Hepatocyte (in vitro differentiated cells): ENCODE measurements at regions not wholly inside any gene's neighbourhood (a gene's known extent, or its start where the extent isn't known, plus 50 kb on each side); places are given as distances from the start of the nearest gene placed in this dataset.

ENCODE experiments used
- DNase-seq: peaks from one replicate; pipeline ENCODE4 v3.0.0-alpha.2; 2016; ENCODE audit warnings: low spot score
- H2AFZ ChIP-seq: fragments of 200-600 bp; sonication (generic); 2 replicates; pipeline ENCODE4 v1.6.0; 2016; ENCODE audit warnings: antibody characterized with exemption, mild to moderate bottlenecking
- H3K27ac ChIP-seq: fragments of 200-600 bp; sonication (generic); 2 replicates; pipeline ENCODE4 v1.5.1; 2016; ENCODE audit warnings: mild to moderate bottlenecking
- H3K27me3 ChIP-seq: fragments of 200-600 bp; sonication (generic); 2 replicates; pipeline ENCODE4 v1.6.1; 2016
- H3K36me3 ChIP-seq: fragments of 200-600 bp; sonication (generic); replicated peaks from 2 replicates; pipeline ENCODE4 v1.5.1; 2016; ENCODE audit warnings: low read depth; ENCODE audit not compliant: insufficient read depth
- H3K4me1 ChIP-seq: fragments of 200-600 bp; sonication (generic); 2 replicates; pipeline ENCODE4 v1.5.1; 2016; ENCODE audit warnings: mild to moderate bottlenecking, moderate library complexity; ENCODE audit not compliant: insufficient read depth
- H3K4me2 ChIP-seq: fragments of 200-600 bp; sonication (generic); 2 replicates; pipeline ENCODE4 v1.6.0; 2016
- H3K4me3 ChIP-seq: fragments of 200-600 bp; sonication (generic); 2 replicates; pipeline ENCODE4 v1.5.1; 2016; ENCODE audit warnings: mild to moderate bottlenecking
- H3K79me2 ChIP-seq: fragments of 200-600 bp; sonication (generic); 2 replicates; pipeline ENCODE4 v1.6.0; 2017; ENCODE audit warnings: mild to moderate bottlenecking
- H3K9me2 ChIP-seq: fragments of 200-600 bp; sonication (generic); replicated peaks from 2 replicates; pipeline ENCODE4 v1.6.0; 2017; ENCODE audit warnings: mild to moderate bottlenecking; ENCODE audit not compliant: insufficient read depth
- H3K9me3 ChIP-seq: fragments of 200-600 bp; sonication (generic); 2 replicates; pipeline ENCODE4 v1.5.1; 2016; ENCODE audit warnings: low read depth, mild to moderate bottlenecking
- H4K20me1 ChIP-seq: fragments of 200-600 bp; sonication (generic); 2 replicates; pipeline ENCODE4 v1.6.0; 2016; ENCODE audit warnings: mild to moderate bottlenecking; ENCODE audit not compliant: insufficient read depth, poor library complexity, severe bottlenecking
- CTCF ChIP-seq: fragments of 200-600 bp; sonication (generic); IDR thresholded peaks from 2 replicates; pipeline ENCODE4 v1.5.1; 2016; ENCODE audit warnings: antibody characterized with exemption, mild to moderate bottlenecking; ENCODE audit not compliant: poor library complexity
- EZH2 ChIP-seq: fragments of 200-600 bp; sonication (generic); IDR thresholded peaks from 2 replicates; pipeline ENCODE4 v1.6.1; 2016; ENCODE audit warnings: antibody characterized with exemption, mild to moderate bottlenecking, borderline replicate concordance
- EZH2phosphoT487 ChIP-seq: fragments of 200-600 bp; sonication (generic); IDR thresholded peaks from one replicate; pipeline ENCODE4 v1.6.1; 2018; ENCODE audit warnings: antibody characterized with exemption, mild to moderate bottlenecking, low read depth, moderate library complexity; ENCODE audit not compliant: unreplicated experiment, severe bottlenecking
- WGBS: methylation state at CpG from one replicate; pipeline ENCODE4 v1.1.6; 2016; ENCODE audit warnings: low lambda C conversion rate; ENCODE audit errors: missing lambda C conversion rate; 5-methylcytosine and 5-hydroxymethylcytosine counted together

- Histone ChIP-seq H3K4me3 (no peak overlapping the region), H3K9me2 (no peaks in the 10 kb centered on the region), H2AFZ (no peak overlapping the region), H3K27me3 (no peaks in the 10 kb centered on the region), H4K20me1 (no peaks in the 10 kb centered on the region), H3K9me3 (no peaks in the 10 kb centered on the region), H3K79me2 (no peaks in the 10 kb centered on the region), H3K27ac (no peak overlapping the region), H3K36me3 (no peaks in the 10 kb centered on the region), H3K4me2 (no peak overlapping the region), H3K4me1 (peaks cover 4% of the 10 kb centered on the region)
- 72% methylated on average over 1 of the region's 1 CpG for WGBS
- no peak for DNase-seq
- TF ChIP-seq CTCF (no peak), EZH2phosphoT487 (no peak), EZH2 (no peak)
Measured at GRCh38 chr5:82560969-82561368, 282.8 kb upstream of the RPS23 start.

GRCh38 chr5:82560561-82560960 is 282.4 kb upstream of the RPS23 start:
- Histone ChIP-seq H3K36me3 (no peaks in the 10 kb centered on the region), H4K20me1 (no peaks in the 10 kb centered on the region), H2AFZ (no peak overlapping the region), H3K4me3 (no peak overlapping the region), H3K27me3 (no peaks in the 10 kb centered on the region), H3K4me2 (no peak overlapping the region), H3K79me2 (no peaks in the 10 kb centered on the region), H3K4me1 (peaks cover 4% of the 10 kb centered on the region), H3K9me3 (no peaks in the 10 kb centered on the region), H3K27ac (no peak overlapping the region), H3K9me2 (no peaks in the 10 kb centered on the region)
- TF ChIP-seq EZH2, result no peak
- TF ChIP-seq EZH2phosphoT487, result no peak
- no peak for TF ChIP-seq CTCF
- no peak for DNase-seq
- 73% methylated on average over 4 of the region's 4 CpGs for WGBS

- Histone ChIP-seq H4K20me1 (no peaks in the 10 kb centered on the region), H3K27me3 (no peaks in the 10 kb centered on the region), H3K4me1 (no peaks in the 10 kb centered on the region), H3K4me2 (no peak overlapping the region), H3K9me2 (no peaks in the 10 kb centered on the region), H3K27ac (peak overlapping the region; percentile 3), H3K79me2 (no peaks in the 10 kb centered on the region), H3K9me3 (no peaks in the 10 kb centered on the region), H3K4me3 (no peak overlapping the region), H3K36me3 (no peaks in the 10 kb centered on the region), H2AFZ (no peak overlapping the region)
- 76% methylated on average over 4 of the region's 4 CpGs for WGBS
- TF ChIP-seq CTCF (no peak), EZH2 (no peak), EZH2phosphoT487 (no peak)
- DNase-seq, result no peak
Measured at GRCh38 chr5:82551840-82552385, 273.8 kb upstream of the RPS23 start.

- no peaks in the 10 kb centered on the region for H3K4me1 ChIP-seq
- H3K9me2 ChIP-seq, result no peaks in the 10 kb centered on the region
- H4K20me1 ChIP-seq, result no peaks in the 10 kb centered on the region
- H3K27me3 ChIP-seq, result no peaks in the 10 kb centered on the region
- H3K79me2 ChIP-seq, result no peaks in the 10 kb centered on the region
- no peak for DNase-seq
- H3K36me3 ChIP-seq, result no peaks in the 10 kb centered on the region
- H3K27ac ChIP-seq, result no peak overlapping the region
- no peak overlapping the region for H2AFZ ChIP-seq
- no peak for TF ChIP-seq EZH2
- TF ChIP-seq EZH2phosphoT487, result no peak
- no peak for TF ChIP-seq CTCF
- H3K4me2 ChIP-seq, result no peak overlapping the region
- no peak overlapping the region for H3K4me3 ChIP-seq
- H3K9me3 ChIP-seq, result no peaks in the 10 kb centered on the region
Measured at GRCh38 chr5:82551192-82551591, 273.0 kb upstream of the RPS23 start.
